WTC11 (cell line): ENCODE measurements at regions not wholly inside any gene's neighbourhood (a gene's known extent, or its start where the extent isn't known, plus 50 kb on each side); places are given as distances from the start of the nearest gene placed in this dataset.

Experiments used
- ATAC-seq: fragments of 200-7000 bp; cut with Tn5 transposase; 2 replicates; pipeline ENCODE4 v1.10.0; 2021; ENCODE audit warnings: mild to moderate bottlenecking, moderate library complexity
- CTCF ChIA-PET: fragments of 300-600 bp; sonication (Branson Sonifier 250); formaldehyde crosslinking; loops from one replicate; lab custom pipeline; 2021; ENCODE audit warnings: antibody characterized with exemption; lab: Charles Lee
- POLR2A ChIA-PET: fragments of 350-600 bp; sonication (Branson Sonifier 250); formaldehyde crosslinking; loops from one replicate; lab custom pipeline; 2021; ENCODE audit warnings: antibody characterized with exemption; lab: Charles Lee
- DNase-seq: peaks from one replicate; pipeline ENCODE4 v3.0.0; 2021; ENCODE audit warnings: low spot score
- H3K27ac Mint-ChIP-seq: 2 replicates; pipeline ENCODE4 v1.8.0; 2021; ENCODE audit warnings: mixed read lengths
- H3K27me3 Mint-ChIP-seq: 2 replicates; pipeline ENCODE4 v1.8.0; 2021; ENCODE audit warnings: low read depth, mild to moderate bottlenecking, moderate library complexity, mixed read lengths
- H3K36me3 Mint-ChIP-seq: 2 replicates; pipeline ENCODE4 v1.8.0; 2021; ENCODE audit warnings: mixed read lengths
- H3K4me1 Mint-ChIP-seq: 2 replicates; pipeline ENCODE4 v1.8.0; 2022; ENCODE audit warnings: mixed read lengths
- H3K4me3 Mint-ChIP-seq: 2 replicates; pipeline ENCODE4 v1.8.0; 2021; ENCODE audit warnings: mild to moderate bottlenecking, moderate library complexity, mixed read lengths
- H3K9me3 Mint-ChIP-seq: 2 replicates; pipeline ENCODE4 v1.8.0; 2021; ENCODE audit warnings: mixed read lengths
- ATF1 ChIP-seq: sonication (generic); formaldehyde crosslinking; IDR thresholded peaks from 2 replicates; pipeline ENCODE4 v1.8.1; 2023; ENCODE audit warnings: mild to moderate bottlenecking, moderate library complexity, missing genetic modification reagents
- CTCF ChIP-seq: fragments of 200-600 bp; IDR thresholded peaks from 2 replicates; pipeline ENCODE4 v1.8.0; 2022; ENCODE audit warnings: antibody characterized with exemption
- E2F1 ChIP-seq: sonication (generic); formaldehyde crosslinking; IDR thresholded peaks from 2 replicates; pipeline ENCODE4 v1.8.0; 2022; ENCODE audit warnings: mild to moderate bottlenecking, missing genetic modification reagents
- ERG ChIP-seq: fragments of 250-450 bp; sonication (Bioruptor Pico); IDR thresholded peaks from 2 replicates; pipeline ENCODE4 v1.8.0; 2021; ENCODE audit warnings: mild to moderate bottlenecking
- ETV6 ChIP-seq: sonication (generic); formaldehyde crosslinking; IDR thresholded peaks from 2 replicates; pipeline ENCODE4 v1.8.1; 2022; ENCODE audit warnings: mild to moderate bottlenecking, missing genetic modification reagents
- KAT7 ChIP-seq: sonication (generic); formaldehyde crosslinking; IDR thresholded peaks from 2 replicates; pipeline ENCODE4 v1.8.1; 2023; ENCODE audit warnings: missing genetic modification reagents, mild to moderate bottlenecking, borderline replicate concordance
- MYBL2 ChIP-seq: sonication (generic); formaldehyde crosslinking; IDR thresholded peaks from 2 replicates; pipeline ENCODE4 v1.8.1; 2023; ENCODE audit warnings: mild to moderate bottlenecking, moderate library complexity, missing genetic modification reagents
- SP1 ChIP-seq: sonication (generic); formaldehyde crosslinking; conservative IDR thresholded peaks from 2 replicates; pipeline ENCODE4 v1.8.1; 2022; ENCODE audit warnings: missing genetic modification reagents
- ZBTB21 ChIP-seq: sonication (generic); formaldehyde crosslinking; IDR thresholded peaks from 2 replicates; pipeline ENCODE4 v1.8.1; 2023; ENCODE audit warnings: mild to moderate bottlenecking, missing genetic modification reagents, borderline replicate concordance
- ZNF138 ChIP-seq: sonication (generic); formaldehyde crosslinking; conservative IDR thresholded peaks from 2 replicates; pipeline ENCODE4 v1.8.1; 2022; ENCODE audit warnings: mild to moderate bottlenecking, moderate library complexity, missing genetic modification reagents
- ZNF281 ChIP-seq: sonication (generic); formaldehyde crosslinking; IDR thresholded peaks from 2 replicates; pipeline ENCODE4 v1.8.0; 2023; ENCODE audit warnings: mild to moderate bottlenecking, missing genetic modification reagents
- ZNF396 ChIP-seq: fragments of 250-450 bp; sonication (Bioruptor Pico); IDR thresholded peaks from 2 replicates; pipeline ENCODE4 v1.8.0; 2021; ENCODE audit warnings: mild to moderate bottlenecking, moderate library complexity, borderline replicate concordance
- ZNF423 ChIP-seq: fragments of 250-450 bp; sonication (Bioruptor Pico); IDR thresholded peaks from 2 replicates; pipeline ENCODE4 v2.1.2; 2022; ENCODE audit warnings: mild to moderate bottlenecking, moderate library complexity
- ZNF671 ChIP-seq: fragments of 250-450 bp; sonication (Bioruptor Pico); IDR thresholded peaks from 2 replicates; pipeline ENCODE4 v1.8.0; 2021; ENCODE audit warnings: mild to moderate bottlenecking
- TF ChIP-seq, protein P1 (sequence below): sonication (generic); formaldehyde crosslinking; IDR thresholded peaks from 2 replicates; pipeline ENCODE4 v1.8.0; 2022; ENCODE audit warnings: missing genetic modification reagents
- TF ChIP-seq, protein P2 (sequence below): sonication (generic); formaldehyde crosslinking; IDR thresholded peaks from 2 replicates; pipeline ENCODE4 v1.8.0; 2023; ENCODE audit warnings: missing genetic modification reagents, mild to moderate bottlenecking, borderline replicate concordance

DNA sequence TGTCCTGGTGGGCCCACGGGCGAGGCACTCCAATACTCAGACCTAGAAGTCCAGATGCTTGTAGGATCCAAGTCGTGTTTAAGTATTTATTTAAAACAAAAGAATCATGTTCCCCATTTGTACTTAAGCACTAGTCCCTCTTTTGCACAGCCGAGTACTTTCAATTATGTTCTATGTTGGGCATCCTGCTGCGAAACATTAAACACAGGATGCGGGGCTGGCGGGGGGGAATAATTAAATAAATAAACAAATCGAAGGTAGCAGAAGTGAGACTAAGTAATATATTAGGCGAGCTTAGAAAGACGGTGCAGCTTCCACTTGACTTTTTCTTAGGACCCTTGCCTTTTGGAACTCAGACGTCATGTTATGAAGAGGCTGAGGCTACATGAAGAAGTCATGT, 1129.2 kb upstream of the ACO1 start (continued):
- TF ChIP-seq CTCF (no peak), E2F1 (CRISPR knock-in tag) (no peak), KAT7 (CRISPR knock-in tag) (no peak), ETV6 (no peak), ZNF671 (CRISPR knock-in tag) (no peak)

DNA sequence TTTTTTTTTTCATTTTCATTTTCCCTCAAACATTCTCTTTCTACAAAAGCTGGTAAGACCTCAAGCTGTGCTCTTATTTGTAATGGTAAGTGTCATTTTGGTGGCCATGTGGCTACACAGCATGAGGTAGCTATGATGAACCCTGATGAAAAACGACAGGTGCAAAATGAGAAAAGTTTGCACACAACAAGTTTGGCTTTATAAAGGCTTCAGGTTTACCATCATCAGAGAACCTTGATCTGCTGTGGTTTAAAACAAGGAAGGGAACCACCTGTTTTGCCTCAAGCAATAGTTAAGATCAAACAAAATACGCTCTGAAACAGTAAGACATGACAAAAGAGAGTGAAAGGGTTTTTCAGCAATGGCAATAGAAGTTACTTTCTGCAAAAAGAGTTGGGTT, 1124.6 kb upstream of the ACO1 start:
- no peak for TF ChIP-seq ZNF138 (CRISPR knock-in tag)
- TF ChIP-seq MYBL2 = no peak
- TF ChIP-seq ERG (CRISPR knock-in tag) = no peak
- TF ChIP-seq ZNF396 (CRISPR knock-in tag) = no peak
- no peak for TF ChIP-seq ZNF423 (CRISPR knock-in tag)
- Mint-ChIP-seq H3K36me3 (no peaks in the 10 kb centered on the region), H3K27me3 (no peaks in the 10 kb centered on the region), H3K9me3 (no peaks in the 10 kb centered on the region), H3K27ac (no peak overlapping the region), H3K4me3 (no peak overlapping the region), H3K4me1 (peaks cover 16% of the 10 kb centered on the region)
- ChIA-PET POLR2A (interaction anchor here (0.6 to 0.7 kb wide), 2 partner anchors 670 to 1011 kb away, joined by 3 to 5 read pairs; no protein-coding TSS in a partner anchor), CTCF (interaction anchor here (0.6 kb wide), 1 partner anchor 288 kb away, joined by 3 read pairs; no protein-coding TSS in a partner anchor)
- ATAC-seq (peak; percentile 44; the same call in 1 of the 2 replicates), DNase-seq (no peak)

- H3K27me3 Mint-ChIP-seq = peaks cover 15% of the 10 kb centered on the region
- TF ChIP-seq ZNF396 (CRISPR knock-in tag) (no peak), ZBTB21 (CRISPR knock-in tag) (no peak), SP1 (CRISPR knock-in tag) (no peak), ATF1 (CRISPR knock-in tag) (no peak), ZNF281 (CRISPR knock-in tag) (no peak)
- TF ChIP-seq, protein P1, sequence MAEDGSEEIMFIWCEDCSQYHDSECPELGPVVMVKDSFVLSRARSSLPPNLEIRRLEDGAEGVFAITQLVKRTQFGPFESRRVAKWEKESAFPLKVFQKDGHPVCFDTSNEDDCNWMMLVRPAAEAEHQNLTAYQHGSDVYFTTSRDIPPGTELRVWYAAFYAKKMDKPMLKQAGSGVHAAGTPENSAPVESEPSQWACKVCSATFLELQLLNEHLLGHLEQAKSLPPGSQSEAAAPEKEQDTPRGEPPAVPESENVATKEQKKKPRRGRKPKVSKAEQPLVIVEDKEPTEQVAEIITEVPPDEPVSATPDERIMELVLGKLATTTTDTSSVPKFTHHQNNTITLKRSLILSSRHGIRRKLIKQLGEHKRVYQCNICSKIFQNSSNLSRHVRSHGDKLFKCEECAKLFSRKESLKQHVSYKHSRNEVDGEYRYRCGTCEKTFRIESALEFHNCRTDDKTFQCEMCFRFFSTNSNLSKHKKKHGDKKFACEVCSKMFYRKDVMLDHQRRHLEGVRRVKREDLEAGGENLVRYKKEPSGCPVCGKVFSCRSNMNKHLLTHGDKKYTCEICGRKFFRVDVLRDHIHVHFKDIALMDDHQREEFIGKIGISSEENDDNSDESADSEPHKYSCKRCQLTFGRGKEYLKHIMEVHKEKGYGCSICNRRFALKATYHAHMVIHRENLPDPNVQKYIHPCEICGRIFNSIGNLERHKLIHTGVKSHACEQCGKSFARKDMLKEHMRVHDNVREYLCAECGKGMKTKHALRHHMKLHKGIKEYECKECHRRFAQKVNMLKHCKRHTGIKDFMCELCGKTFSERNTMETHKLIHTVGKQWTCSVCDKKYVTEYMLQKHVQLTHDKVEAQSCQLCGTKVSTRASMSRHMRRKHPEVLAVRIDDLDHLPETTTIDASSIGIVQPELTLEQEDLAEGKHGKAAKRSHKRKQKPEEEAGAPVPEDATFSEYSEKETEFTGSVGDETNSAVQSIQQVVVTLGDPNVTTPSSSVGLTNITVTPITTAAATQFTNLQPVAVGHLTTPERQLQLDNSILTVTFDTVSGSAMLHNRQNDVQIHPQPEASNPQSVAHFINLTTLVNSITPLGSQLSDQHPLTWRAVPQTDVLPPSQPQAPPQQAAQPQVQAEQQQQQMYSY = no peak
- TF ChIP-seq, protein P2, sequence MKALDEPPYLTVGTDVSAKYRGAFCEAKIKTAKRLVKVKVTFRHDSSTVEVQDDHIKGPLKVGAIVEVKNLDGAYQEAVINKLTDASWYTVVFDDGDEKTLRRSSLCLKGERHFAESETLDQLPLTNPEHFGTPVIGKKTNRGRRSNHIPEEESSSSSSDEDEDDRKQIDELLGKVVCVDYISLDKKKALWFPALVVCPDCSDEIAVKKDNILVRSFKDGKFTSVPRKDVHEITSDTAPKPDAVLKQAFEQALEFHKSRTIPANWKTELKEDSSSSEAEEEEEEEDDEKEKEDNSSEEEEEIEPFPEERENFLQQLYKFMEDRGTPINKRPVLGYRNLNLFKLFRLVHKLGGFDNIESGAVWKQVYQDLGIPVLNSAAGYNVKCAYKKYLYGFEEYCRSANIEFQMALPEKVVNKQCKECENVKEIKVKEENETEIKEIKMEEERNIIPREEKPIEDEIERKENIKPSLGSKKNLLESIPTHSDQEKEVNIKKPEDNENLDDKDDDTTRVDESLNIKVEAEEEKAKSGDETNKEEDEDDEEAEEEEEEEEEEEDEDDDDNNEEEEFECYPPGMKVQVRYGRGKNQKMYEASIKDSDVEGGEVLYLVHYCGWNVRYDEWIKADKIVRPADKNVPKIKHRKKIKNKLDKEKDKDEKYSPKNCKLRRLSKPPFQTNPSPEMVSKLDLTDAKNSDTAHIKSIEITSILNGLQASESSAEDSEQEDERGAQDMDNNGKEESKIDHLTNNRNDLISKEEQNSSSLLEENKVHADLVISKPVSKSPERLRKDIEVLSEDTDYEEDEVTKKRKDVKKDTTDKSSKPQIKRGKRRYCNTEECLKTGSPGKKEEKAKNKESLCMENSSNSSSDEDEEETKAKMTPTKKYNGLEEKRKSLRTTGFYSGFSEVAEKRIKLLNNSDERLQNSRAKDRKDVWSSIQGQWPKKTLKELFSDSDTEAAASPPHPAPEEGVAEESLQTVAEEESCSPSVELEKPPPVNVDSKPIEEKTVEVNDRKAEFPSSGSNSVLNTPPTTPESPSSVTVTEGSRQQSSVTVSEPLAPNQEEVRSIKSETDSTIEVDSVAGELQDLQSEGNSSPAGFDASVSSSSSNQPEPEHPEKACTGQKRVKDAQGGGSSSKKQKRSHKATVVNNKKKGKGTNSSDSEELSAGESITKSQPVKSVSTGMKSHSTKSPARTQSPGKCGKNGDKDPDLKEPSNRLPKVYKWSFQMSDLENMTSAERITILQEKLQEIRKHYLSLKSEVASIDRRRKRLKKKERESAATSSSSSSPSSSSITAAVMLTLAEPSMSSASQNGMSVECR = no peak
- no peak for ATAC-seq
- H3K9me3 Mint-ChIP-seq = peaks cover 9% of the 10 kb centered on the region
- peaks cover 17% of the 10 kb centered on the region for H3K4me1 Mint-ChIP-seq
- ChIA-PET POLR2A (no interaction called here), CTCF (no interaction called here)
- no peak overlapping the region for H3K4me3 Mint-ChIP-seq
- no peaks in the 10 kb centered on the region for H3K36me3 Mint-ChIP-seq
- DNase-seq = no peak
- H3K27ac Mint-ChIP-seq = no peak overlapping the region
Measured at GRCh38 chr9:31272456-31273295, 1111.8 kb upstream of the ACO1 start.
